Astrocyte of the cerebellum (primary cell): ENCODE measurements at regions not wholly inside any gene's neighbourhood (a gene's known extent, or its start where the extent isn't known, plus 50 kb on each side); places are given as distances from the start of the nearest gene placed in this dataset.

Source experiments
- DNase-seq: peaks from one replicate; pipeline ENCODE4 v3.0.0-alpha.2; 2011; ENCODE audit warnings: low read depth
- H3K4me3 ChIP-seq: 2 replicates; pipeline ENCODE4 v1.5.1; 2011; ENCODE audit warnings: mild to moderate bottlenecking, low read depth, low read length, moderate library complexity
- CTCF ChIP-seq: IDR thresholded peaks from 2 replicates; pipeline ENCODE4 v1.5.1; 2012; ENCODE audit warnings: low read length, low read depth, moderate library complexity, mild to moderate bottlenecking; ENCODE audit errors: missing control alignments
- in situ Hi-C: cut with HindIII; loops from 2 replicates; pipeline ENCODE4 v1.10.0; 2017; ENCODE audit warnings: low sequenced_read_pairs

GRCh38 chr3:88616413-88616812, 466.7 kb downstream of the C3orf38 start:
- DNase-seq, result no peak
- H3K4me3 ChIP-seq, result no peak overlapping the region
- in situ Hi-C loops, result no loop called here
- no peak for TF ChIP-seq CTCF

GRCh38 chr3:88617283-88617682, 467.5 kb downstream of the C3orf38 start:
- in situ Hi-C loops, result no loop called here
- H3K4me3 ChIP-seq, result no peak overlapping the region
- TF ChIP-seq CTCF, result no peak
- DNase-seq, result no peak

GRCh38 chr3:88618021-88618645, 468.4 kb downstream of the C3orf38 start:
- in situ Hi-C loops, result no loop called here
- no peak for TF ChIP-seq CTCF
- no peak overlapping the region for H3K4me3 ChIP-seq
- no peak for DNase-seq

GRCh38 chr3:88621586-88621985, 471.8 kb downstream of the C3orf38 start:
- TF ChIP-seq CTCF, result no peak
- H3K4me3 ChIP-seq, result no peak overlapping the region
- DNase-seq, result no peak
- in situ Hi-C loops, result no loop called here

- no peak for TF ChIP-seq CTCF
- in situ Hi-C loops, result no loop called here
- no peak for DNase-seq
- no peak overlapping the region for H3K4me3 ChIP-seq
Measured at GRCh38 chr3:88623709-88624108, 473.9 kb downstream of the C3orf38 start.

- in situ Hi-C loops, result no loop called here
- H3K4me3 ChIP-seq, result no peak overlapping the region
- TF ChIP-seq CTCF, result no peak
- no peak for DNase-seq
Measured at GRCh38 chr3:88626456-88627120, 476.8 kb downstream of the C3orf38 start.
